Spinal cord (tissue), 9 donors: ENCODE measurements at regions not wholly inside any gene's neighbourhood (a gene's known extent, or its start where the extent isn't known, plus 50 kb on each side); places are given as distances from the start of the nearest gene placed in this dataset.

Source experiments
- DNase-seq, 6 donors: peaks; one replicate each; pipeline versions ENCODE4 v3.0.0 to v3.0.0-alpha.2; 2013 to 2015; ENCODE audit warnings: low spot score in 6 of 6, low read depth in 4 of 6
- H3K27ac ChIP-seq: one replicate; pipeline ENCODE4 v1.5.1; 2013; ENCODE audit warnings: low read depth, low read length, control low read depth
- H3K27me3 ChIP-seq: one replicate; pipeline ENCODE4 v1.6.1; 2013; ENCODE audit warnings: low read length; ENCODE audit not compliant: control insufficient read depth, insufficient read depth
- H3K36me3 ChIP-seq: one replicate; pipeline ENCODE4 v1.6.1; 2013; ENCODE audit warnings: low read length; ENCODE audit not compliant: control insufficient read depth, insufficient read depth
- H3K4me1 ChIP-seq: one replicate; pipeline ENCODE4 v1.6.1; 2013; ENCODE audit warnings: low read length; ENCODE audit not compliant: control insufficient read depth, insufficient read depth
- H3K4me3 ChIP-seq: one replicate; pipeline ENCODE4 v1.5.1; 2013; ENCODE audit warnings: low read depth, low read length, control low read depth
- H3K9me3 ChIP-seq: one replicate; pipeline ENCODE4 v1.6.1; 2013; ENCODE audit warnings: low read length; ENCODE audit not compliant: control insufficient read depth, insufficient read depth
- WGBS: methylation state at CpG from one replicate; pipeline ENCODE4 v1.1.5; 2013; ENCODE audit warnings: missing lambda C conversion rate; ENCODE audit not compliant: insufficient coverage; 5-methylcytosine and 5-hydroxymethylcytosine counted together
- donor health status: healthy.

- peaks cover 6% of the 10 kb centered on the region for H3K4me1 ChIP-seq
- DNase-seq: peak in 1 of 6 donors; percentile 71
- H3K36me3 ChIP-seq: no peaks in the 10 kb centered on the region
- no peak overlapping the region for H3K4me3 ChIP-seq
- H3K9me3 ChIP-seq: no peaks in the 10 kb centered on the region
- 84% methylated on average over 6 of the region's 7 CpGs for WGBS
- H3K27ac ChIP-seq: no peak overlapping the region
- H3K27me3 ChIP-seq: no peaks in the 10 kb centered on the region
Observed at GRCh38 chr1:58430421-58431275, 115.9 kb downstream of the OMA1 start.

- H3K4me1 ChIP-seq: no peaks in the 10 kb centered on the region
- no peak overlapping the region for H3K27ac ChIP-seq
- no peak overlapping the region for H3K4me3 ChIP-seq
- 92% methylated on average over 2 of the region's 2 CpGs for WGBS
- H3K27me3 ChIP-seq: no peaks in the 10 kb centered on the region
- DNase-seq: no peak
- no peaks in the 10 kb centered on the region for H3K9me3 ChIP-seq
- no peaks in the 10 kb centered on the region for H3K36me3 ChIP-seq
Observed at GRCh38 chr1:58426918-58427317, 119.6 kb downstream of the OMA1 start.

GRCh38 chr1:58422436-58422835, 124.1 kb downstream of the OMA1 start:
- Histone ChIP-seq H3K9me3 (no peaks in the 10 kb centered on the region), H3K36me3 (no peaks in the 10 kb centered on the region), H3K4me1 (no peaks in the 10 kb centered on the region), H3K27me3 (no peaks in the 10 kb centered on the region), H3K27ac (no peak overlapping the region), H3K4me3 (no peak overlapping the region)
- 100% methylated on average over 1 of the region's 4 CpGs for WGBS
- DNase-seq: no peak

GRCh38 chr1:58418283-58419228, 128.0 kb downstream of the OMA1 start:
- H3K36me3 ChIP-seq: no peaks in the 10 kb centered on the region
- H3K4me1 ChIP-seq: no peaks in the 10 kb centered on the region
- no peaks in the 10 kb centered on the region for H3K27me3 ChIP-seq
- 67% methylated on average over 1 of the region's 2 CpGs for whole genome bisulfite sequencing
- no peak overlapping the region for H3K27ac ChIP-seq
- H3K4me3 ChIP-seq: no peak overlapping the region
- DNase-seq: no peak
- H3K9me3 ChIP-seq: no peaks in the 10 kb centered on the region

GRCh38 chr1:58412071-58412580, 134.4 kb downstream of the OMA1 start:
- Histone ChIP-seq H3K27ac (no peak overlapping the region), H3K9me3 (no peaks in the 10 kb centered on the region), H3K36me3 (no peaks in the 10 kb centered on the region), H3K4me1 (no peaks in the 10 kb centered on the region), H3K4me3 (no peak overlapping the region), H3K27me3 (no peaks in the 10 kb centered on the region)
- no peak for DNase-seq
- WGBS: no CpG with 5 or more reads among the region's 4 CpGs

GRCh38 chr1:58409890-58410289, 136.6 kb downstream of the OMA1 start:
- WGBS: 37% methylated on average over 2 of the region's 6 CpGs
- Histone ChIP-seq H3K27me3 (no peaks in the 10 kb centered on the region), H3K4me3 (no peak overlapping the region), H3K27ac (no peak overlapping the region), H3K4me1 (no peaks in the 10 kb centered on the region), H3K36me3 (no peaks in the 10 kb centered on the region), H3K9me3 (no peaks in the 10 kb centered on the region)
- peak in 2 of 6 donors; percentile 51 to 53 for DNase-seq

GRCh38 chr1:58409336-58409735, 137.2 kb downstream of the OMA1 start:
- 100% methylated on average over 2 of the region's 6 CpGs for WGBS
- Histone ChIP-seq H3K4me1 (no peaks in the 10 kb centered on the region), H3K27ac (no peak overlapping the region)

GRCh38 chr1:58406301-58407071, 140.0 kb downstream of the OMA1 start:
- DNase-seq: no peak
- no peak overlapping the region for H3K4me3 ChIP-seq
- 63% methylated on average over 6 of the region's 12 CpGs for WGBS

More at GRCh38 chr1:58409336-58409735, 137.2 kb downstream of the OMA1 start:
- DNase-seq: no peak
- H3K9me3 ChIP-seq: no peaks in the 10 kb centered on the region
- H3K4me3 ChIP-seq: no peak overlapping the region
- H3K36me3 ChIP-seq: no peaks in the 10 kb centered on the region
- H3K27me3 ChIP-seq: no peaks in the 10 kb centered on the region

GRCh38 chr1:58405660-58406059, 140.9 kb downstream of the OMA1 start:
- no peak overlapping the region for H3K27ac ChIP-seq
- DNase-seq: no peak
- no peak overlapping the region for H3K4me3 ChIP-seq
- WGBS: 91% methylated on average over 3 of the region's 4 CpGs
- H3K27me3 ChIP-seq: no peaks in the 10 kb centered on the region
- H3K9me3 ChIP-seq: no peaks in the 10 kb centered on the region
- H3K4me1 ChIP-seq: no peaks in the 10 kb centered on the region
- H3K36me3 ChIP-seq: no peaks in the 10 kb centered on the region

More at GRCh38 chr1:58406301-58407071, 140.0 kb downstream of the OMA1 start:
- Histone ChIP-seq H3K4me1 (no peaks in the 10 kb centered on the region), H3K27ac (no peak overlapping the region), H3K9me3 (no peaks in the 10 kb centered on the region), H3K27me3 (no peaks in the 10 kb centered on the region), H3K36me3 (no peaks in the 10 kb centered on the region)
